GM06990 (cell line): ENCODE measurements at regions not wholly inside any gene's neighbourhood (a gene's known extent, or its start where the extent isn't known, plus 50 kb on each side); places are given as distances from the start of the nearest gene placed in this dataset.

ENCODE experiments used
- DNase-seq: peaks from one replicate; pipeline ENCODE4 v3.0.0-alpha.2; 2011; ENCODE audit not compliant: insufficient read length; ENCODE audit errors: extremely low read depth
- H3K27me3 ChIP-seq: replicated peaks from 2 replicates; pipeline ENCODE4 v1.6.0; 2011; ENCODE audit warnings: low read length; ENCODE audit not compliant: control insufficient read depth, insufficient read depth
- H3K36me3 ChIP-seq: 2 replicates; pipeline ENCODE4 v1.5.1; 2011; ENCODE audit warnings: low read length; ENCODE audit not compliant: control insufficient read depth, insufficient read depth
- H3K4me3 ChIP-seq: replicated peaks from 2 replicates; pipeline ENCODE4 v1.5.1; 2011; ENCODE audit warnings: low read depth, mild to moderate bottlenecking, control low read depth, low read length
- TF ChIP-seq, protein P1 (sequence below): IDR thresholded peaks from 2 replicates; pipeline ENCODE4 v1.5.1; 2011; ENCODE audit warnings: low read length, control low read depth, mild to moderate bottlenecking, inconsistent platforms; ENCODE audit not compliant: insufficient read depth, poor library complexity, severe bottlenecking

DNA sequence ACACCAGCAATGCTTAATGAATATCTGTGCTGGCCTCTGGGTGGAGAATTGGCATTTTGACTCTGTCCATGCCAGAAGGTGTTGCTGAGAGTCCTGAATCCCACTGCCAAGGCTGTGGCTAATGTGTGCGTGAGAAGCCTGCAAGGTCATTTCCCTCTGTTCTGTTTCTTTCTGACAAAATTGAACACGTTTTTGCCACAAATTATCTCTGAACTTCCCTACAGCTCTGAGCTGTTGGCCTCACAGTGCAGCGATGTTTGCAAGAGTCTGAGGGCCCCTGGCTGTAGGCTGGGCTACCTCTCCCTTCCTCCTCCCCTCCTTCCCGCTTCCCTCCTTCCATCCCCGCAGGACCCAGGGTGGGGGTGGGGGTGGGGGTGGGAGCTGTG, 154.1 kb upstream of the HS6ST1 start:
- Histone ChIP-seq H3K27me3 (no peaks in the 10 kb centered on the region; the same call in 1 of the 2 replicates), H3K4me3 (no peak overlapping the region), H3K36me3 (no peaks in the 10 kb centered on the region)
- TF ChIP-seq, protein P1, sequence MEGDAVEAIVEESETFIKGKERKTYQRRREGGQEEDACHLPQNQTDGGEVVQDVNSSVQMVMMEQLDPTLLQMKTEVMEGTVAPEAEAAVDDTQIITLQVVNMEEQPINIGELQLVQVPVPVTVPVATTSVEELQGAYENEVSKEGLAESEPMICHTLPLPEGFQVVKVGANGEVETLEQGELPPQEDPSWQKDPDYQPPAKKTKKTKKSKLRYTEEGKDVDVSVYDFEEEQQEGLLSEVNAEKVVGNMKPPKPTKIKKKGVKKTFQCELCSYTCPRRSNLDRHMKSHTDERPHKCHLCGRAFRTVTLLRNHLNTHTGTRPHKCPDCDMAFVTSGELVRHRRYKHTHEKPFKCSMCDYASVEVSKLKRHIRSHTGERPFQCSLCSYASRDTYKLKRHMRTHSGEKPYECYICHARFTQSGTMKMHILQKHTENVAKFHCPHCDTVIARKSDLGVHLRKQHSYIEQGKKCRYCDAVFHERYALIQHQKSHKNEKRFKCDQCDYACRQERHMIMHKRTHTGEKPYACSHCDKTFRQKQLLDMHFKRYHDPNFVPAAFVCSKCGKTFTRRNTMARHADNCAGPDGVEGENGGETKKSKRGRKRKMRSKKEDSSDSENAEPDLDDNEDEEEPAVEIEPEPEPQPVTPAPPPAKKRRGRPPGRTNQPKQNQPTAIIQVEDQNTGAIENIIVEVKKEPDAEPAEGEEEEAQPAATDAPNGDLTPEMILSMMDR = no peak
- no peak for DNase-seq

DNA sequence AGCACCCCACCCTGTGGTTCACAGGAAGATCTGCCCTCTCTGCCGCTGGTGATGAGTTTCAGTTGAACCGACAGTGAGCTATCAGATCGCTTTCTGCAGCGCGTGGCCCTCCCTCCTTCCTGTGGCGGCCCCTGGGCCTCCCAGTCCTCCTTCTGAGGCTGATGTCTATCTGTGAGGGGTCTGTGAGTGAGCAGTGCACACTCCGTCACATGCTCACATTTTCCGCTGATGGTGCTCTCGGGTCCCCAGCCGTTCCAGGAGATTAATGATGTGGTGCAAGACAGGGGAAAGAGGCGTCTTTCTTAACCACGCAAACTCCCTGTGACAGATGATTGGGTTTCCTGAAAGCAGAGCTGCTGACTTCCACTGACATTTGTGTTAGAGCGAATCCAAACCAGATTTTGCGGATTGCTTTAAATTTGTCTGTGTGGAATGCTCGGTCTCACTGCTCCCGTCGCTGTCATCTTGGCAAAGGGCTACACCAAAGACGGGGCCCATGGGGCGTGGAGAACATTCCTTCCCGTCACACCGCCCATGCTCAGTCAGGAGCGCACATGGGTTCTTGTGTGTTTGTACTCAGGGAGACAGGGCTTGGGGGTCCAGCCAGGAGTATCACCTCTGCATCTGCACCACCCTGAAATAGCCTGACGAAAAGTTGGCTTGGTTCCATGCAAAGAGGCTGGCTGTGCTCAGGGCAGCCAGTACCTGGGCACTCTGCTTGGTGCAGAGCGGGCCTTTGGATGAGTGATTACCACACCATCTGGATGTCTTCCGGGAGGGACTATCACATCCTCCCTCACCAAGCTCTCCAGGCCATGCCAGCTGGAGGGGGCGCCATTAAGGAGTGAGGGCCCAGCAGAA, 154.7 kb upstream of the HS6ST1 start:
- no peaks in the 10 kb centered on the region; the same call in 1 of the 2 replicates for H3K27me3 ChIP-seq
- peak; percentile 63 for DNase-seq
- no peak overlapping the region for H3K4me3 ChIP-seq

DNA sequence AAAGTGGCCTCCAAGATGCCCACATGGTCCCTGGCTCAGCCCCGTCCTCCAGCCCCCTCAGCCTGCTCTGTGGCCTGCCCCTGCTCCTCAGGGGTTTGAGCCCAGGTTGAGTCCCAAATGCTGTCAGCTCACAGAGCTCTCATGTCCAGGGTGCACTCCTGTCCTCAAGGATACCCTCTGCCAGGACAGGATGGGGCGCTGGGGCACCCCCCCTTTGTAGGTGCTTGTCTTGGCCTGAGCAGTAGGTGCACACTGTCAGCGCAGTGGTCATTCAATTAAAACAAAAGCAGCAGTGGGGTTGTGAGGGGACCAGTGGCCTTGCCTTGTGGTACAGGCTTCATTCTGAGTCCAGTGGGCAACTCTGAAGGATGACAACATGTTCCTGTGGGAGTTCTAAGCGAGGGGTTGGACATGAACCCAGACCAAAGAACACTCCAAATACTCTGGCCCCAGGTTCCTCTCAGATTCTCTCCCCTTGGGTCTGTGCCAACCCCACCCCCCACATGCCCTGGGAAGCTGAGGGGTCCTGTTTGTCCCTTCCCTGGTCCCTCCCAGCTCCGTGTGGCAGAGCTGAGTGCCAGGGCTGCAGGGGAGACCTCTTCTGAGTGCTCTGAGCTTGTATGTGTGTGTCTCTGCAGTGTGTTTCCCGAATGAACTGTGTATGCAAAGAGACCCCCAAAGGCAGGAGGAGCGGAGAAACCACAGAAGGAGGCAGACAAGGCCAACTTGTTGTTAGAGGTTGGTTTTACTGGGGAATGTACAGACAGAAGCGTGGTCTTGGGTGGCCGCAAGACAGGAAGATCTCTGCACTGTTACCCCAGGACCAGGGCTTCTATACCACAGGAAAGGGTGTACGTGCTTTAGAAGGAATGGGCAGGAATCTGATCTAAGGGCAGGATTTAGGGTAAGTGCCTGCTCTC, 155.6 kb upstream of the HS6ST1 start:
- TF ChIP-seq, protein P1 = no peak
- Histone ChIP-seq H3K27me3 (no peaks in the 10 kb centered on the region; the same call in 1 of the 2 replicates), H3K4me3 (no peak overlapping the region), H3K36me3 (no peaks in the 10 kb centered on the region)
- DNase-seq = no peak

More for the DNA sequence above, 154.7 kb upstream of the HS6ST1 start:
- TF ChIP-seq, protein P1 = no peak
- H3K36me3 ChIP-seq = no peaks in the 10 kb centered on the region

DNA sequence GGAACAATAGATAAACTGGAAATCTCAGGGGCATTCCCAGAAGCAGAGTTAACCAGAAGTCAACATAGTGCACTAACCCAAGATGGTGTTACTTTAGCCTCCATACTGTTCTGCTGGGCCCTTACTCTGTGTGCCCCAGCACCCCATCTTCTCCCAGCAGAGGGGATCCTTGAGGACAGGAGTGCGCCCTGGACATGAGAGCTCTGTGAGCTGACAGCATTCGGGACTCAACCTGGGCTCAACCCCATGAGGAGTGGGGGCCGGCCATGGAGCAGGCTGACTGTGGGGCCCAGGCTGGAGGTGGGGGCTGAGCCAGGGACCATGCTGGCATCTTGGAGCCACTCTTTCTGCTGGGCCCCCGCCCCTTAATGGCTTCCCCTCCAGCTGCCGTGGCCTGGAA, 156.3 kb upstream of the HS6ST1 start:
- no peaks in the 10 kb centered on the region for H3K36me3 ChIP-seq
- TF ChIP-seq, protein P1 = no peak
- H3K27me3 ChIP-seq = no peaks in the 10 kb centered on the region; the same call in 1 of the 2 replicates
- H3K4me3 ChIP-seq = no peak overlapping the region
- no peak for DNase-seq

DNA sequence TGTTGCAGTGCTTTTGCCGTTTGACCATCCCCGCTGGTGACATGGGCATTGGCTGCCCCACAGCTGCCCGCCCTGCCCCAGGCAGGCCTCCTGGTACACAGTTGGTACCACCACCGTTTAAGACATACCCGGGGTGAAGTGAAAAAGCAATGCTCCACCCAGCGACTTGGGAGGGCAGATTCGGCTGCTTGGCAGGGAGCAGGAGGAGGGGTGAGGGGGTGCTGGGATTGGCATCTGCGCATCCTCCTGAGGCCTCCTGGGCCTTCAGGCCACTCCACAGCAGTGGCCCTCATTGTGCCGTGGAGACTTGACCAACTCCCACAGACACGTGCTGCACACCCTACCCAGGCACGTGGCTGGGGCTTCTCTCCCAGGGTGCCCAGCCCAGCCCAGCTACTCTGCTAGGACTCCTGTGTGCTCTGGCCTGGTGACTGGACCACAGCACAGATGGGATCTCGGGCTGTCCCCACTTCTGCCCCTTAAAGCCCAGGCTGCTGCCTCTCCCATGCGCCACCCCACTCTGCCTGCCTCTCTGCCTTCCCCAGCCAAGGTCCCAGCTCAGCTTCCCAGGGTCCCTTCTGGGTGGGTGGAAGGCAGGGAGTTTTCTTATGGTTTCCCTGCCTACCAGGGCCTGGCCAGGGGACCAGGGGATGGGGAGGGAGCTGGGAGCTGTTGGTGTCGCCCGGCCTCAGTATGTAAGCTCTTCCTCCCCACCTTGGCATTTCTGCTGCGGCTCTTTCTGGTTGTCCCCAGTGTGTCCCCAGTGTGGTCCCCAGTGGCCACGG, 157.0 kb upstream of the HS6ST1 start:
- no peak overlapping the region for H3K4me3 ChIP-seq
- TF ChIP-seq, protein P1 = no peak
- no peaks in the 10 kb centered on the region; the same call in 1 of the 2 replicates for H3K27me3 ChIP-seq
- no peak for DNase-seq
- no peaks in the 10 kb centered on the region for H3K36me3 ChIP-seq
